H1 (cell line): ENCODE measurements at regions not wholly inside any gene's neighbourhood (a gene's known extent, or its start where the extent isn't known, plus 50 kb on each side); places are given as distances from the start of the nearest gene placed in this dataset.

Experiments used
- ASH2L ChIP-seq: fragments of 200-600, 300-600 bp; sonication (generic); IDR thresholded peaks from one replicate; pipeline ENCODE4 v1.7.1; 2017; ENCODE audit warnings: low read length
- BACH1 ChIP-seq: IDR thresholded peaks from 2 replicates; pipeline ENCODE4 v1.6.1; 2012; ENCODE audit warnings: low read length, improper control_type of control experiment
- CHD7 ChIP-seq: fragments of 300-600 bp; sonication (generic); IDR thresholded peaks from 2 replicates; pipeline ENCODE4 v1.7.1; 2012; ENCODE audit warnings: low read length, moderate library complexity, mild to moderate bottlenecking, inconsistent platforms; ENCODE audit not compliant: insufficient replicate concordance
- CREB1 ChIP-seq: IDR thresholded peaks from 2 replicates; pipeline ENCODE4 v1.6.1; 2012; ENCODE audit warnings: inconsistent platforms
- EZH2 ChIP-seq: fragments of 200-600 bp; sonication (generic); IDR thresholded peaks from 2 replicates; pipeline ENCODE4 v1.7.1; 2012; ENCODE audit warnings: low read depth, mild to moderate bottlenecking, moderate library complexity, low read length, inconsistent platforms; ENCODE audit not compliant: severe bottlenecking
- FOSL1 ChIP-seq: IDR thresholded peaks from 2 replicates; pipeline ENCODE4 v1.6.1; 2011; ENCODE audit warnings: mild to moderate bottlenecking, low read depth, low read length, moderate library complexity; ENCODE audit not compliant: insufficient read depth
- GTF2F1 ChIP-seq: IDR thresholded peaks from 2 replicates; pipeline ENCODE4 v1.6.1; 2012; ENCODE audit warnings: low read depth, low read length, improper control_type of control experiment, borderline replicate concordance
- JUND ChIP-seq: IDR thresholded peaks from 2 replicates; pipeline ENCODE4 v1.6.1; 2011; ENCODE audit warnings: mild to moderate bottlenecking, improper control_type of control experiment, low read length

- TF ChIP-seq CHD7 (no peak), BACH1 (no peak), JUND (no peak), ASH2L (no peak), CREB1 (no peak), EZH2 (no peak), GTF2F1 (no peak), FOSL1 (no peak)
Observed at GRCh38 chr5:23260621-23261020, 246.8 kb upstream of the PRDM9 start (continued).
